ENCODE measurements at regions not wholly inside any gene's neighbourhood (a gene's known extent, or its start where the extent isn't known, plus 50 kb on each side); places are given as distances from the start of the nearest gene placed in this dataset.

DNA sequence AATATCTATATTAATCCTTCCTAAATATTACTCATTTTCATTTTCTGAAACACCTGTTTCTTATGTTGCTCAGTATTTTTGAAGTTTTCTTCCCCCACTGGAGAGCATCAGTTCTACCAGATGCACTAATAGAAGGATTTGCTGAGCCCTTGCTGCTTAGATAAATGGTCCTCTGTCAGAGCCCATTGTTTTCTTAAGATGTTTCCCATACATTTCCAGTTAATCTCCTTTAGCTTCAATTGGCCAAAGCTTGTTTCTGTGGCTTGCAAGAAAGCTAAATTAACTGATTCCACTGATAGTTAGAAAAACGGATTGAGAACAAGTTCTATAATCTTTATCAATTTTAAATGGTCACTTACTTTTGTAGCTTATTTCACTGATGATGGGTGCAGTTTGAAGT is 1425.5 kb downstream of the PCDH18 start:
- Histone ChIP-seq H3K4me3 (ENCODE audit: low read depth, low read length) (no peak overlapping the region), H2AFZ (ENCODE audit: low read length, unreplicated experiment) (no peak overlapping the region), H3K79me2 (ENCODE audit: control insufficient read depth, insufficient read depth, low read length, unreplicated experiment) (no peaks in the 10 kb centered on the region), H3K27me3 (ENCODE audit: insufficient read depth, low read length) (no peaks in the 10 kb centered on the region), H3K36me3 (ENCODE audit: insufficient read depth, low read length) (no peaks in the 10 kb centered on the region), H3K27ac (ENCODE audit: low read depth, low read length) (no peak overlapping the region), H3K4me1 (ENCODE audit: control insufficient read depth, insufficient read depth, low read length, unreplicated experiment) (no peaks in the 10 kb centered on the region)

DNA sequence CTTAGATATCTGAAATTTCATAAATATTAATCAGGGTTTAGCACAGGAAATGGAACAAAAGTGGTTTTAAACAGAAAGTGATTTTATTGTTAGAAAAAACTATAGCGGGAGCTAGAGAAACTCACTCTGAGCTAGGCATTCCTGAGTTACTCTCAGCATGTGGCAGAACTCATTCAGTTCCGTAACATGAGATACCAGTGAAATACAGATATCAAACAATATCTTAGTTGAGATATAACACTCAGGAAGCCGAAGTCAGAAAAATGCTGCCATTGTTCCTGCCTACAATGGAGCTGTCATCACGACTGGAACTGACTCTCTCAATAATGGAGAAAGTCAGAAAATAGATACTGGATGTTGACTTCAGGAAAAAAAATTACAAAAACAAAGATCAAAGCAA is 1428.7 kb downstream of the PCDH18 start:
- H3K27ac ChIP-seq (ENCODE audit: low read depth, low read length): no peak overlapping the region
- no peaks in the 10 kb centered on the region for H3K36me3 ChIP-seq (ENCODE audit: insufficient read depth, low read length)

DNA sequence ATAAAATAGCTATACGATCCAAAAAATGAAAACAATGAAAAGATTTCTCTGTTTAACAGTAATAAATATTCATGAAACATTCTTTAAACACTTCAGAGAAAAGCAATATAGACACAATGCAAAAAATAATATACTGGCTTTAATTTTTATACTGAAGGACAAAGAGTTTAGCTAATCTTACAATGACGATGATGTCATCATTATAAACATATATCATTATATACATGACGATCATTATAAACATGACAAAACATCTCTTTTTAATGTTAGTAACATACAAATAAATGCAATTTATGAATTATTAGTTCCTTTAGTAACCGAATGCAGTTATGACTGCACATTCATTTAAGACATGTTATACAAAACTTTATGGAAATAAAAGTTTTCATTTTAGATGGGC is 1434.6 kb downstream of the PCDH18 start:
- no peaks in the 10 kb centered on the region for H3K4me1 ChIP-seq (ENCODE audit: control insufficient read depth, insufficient read depth, low read length, unreplicated experiment)
- no peaks in the 10 kb centered on the region for H3K79me2 ChIP-seq (ENCODE audit: control insufficient read depth, insufficient read depth, low read length, unreplicated experiment)
- no peaks in the 10 kb centered on the region for H3K27me3 ChIP-seq (ENCODE audit: insufficient read depth, low read length)
- H3K27ac ChIP-seq (ENCODE audit: low read depth, low read length): no peak overlapping the region
- no peaks in the 10 kb centered on the region for H3K36me3 ChIP-seq (ENCODE audit: insufficient read depth, low read length)
- no peak overlapping the region for H3K4me3 ChIP-seq (ENCODE audit: low read depth, low read length)
- H2AFZ ChIP-seq (ENCODE audit: low read length, unreplicated experiment): no peak overlapping the region

More for the DNA sequence above, 1428.7 kb downstream of the PCDH18 start:
- no peak overlapping the region for H2AFZ ChIP-seq (ENCODE audit: low read length, unreplicated experiment)
- no peaks in the 10 kb centered on the region for H3K4me1 ChIP-seq (ENCODE audit: control insufficient read depth, insufficient read depth, low read length, unreplicated experiment)
- H3K4me3 ChIP-seq (ENCODE audit: low read depth, low read length): no peak overlapping the region
- H3K27me3 ChIP-seq (ENCODE audit: insufficient read depth, low read length): no peaks in the 10 kb centered on the region
- H3K79me2 ChIP-seq (ENCODE audit: control insufficient read depth, insufficient read depth, low read length, unreplicated experiment): no peaks in the 10 kb centered on the region

DNA sequence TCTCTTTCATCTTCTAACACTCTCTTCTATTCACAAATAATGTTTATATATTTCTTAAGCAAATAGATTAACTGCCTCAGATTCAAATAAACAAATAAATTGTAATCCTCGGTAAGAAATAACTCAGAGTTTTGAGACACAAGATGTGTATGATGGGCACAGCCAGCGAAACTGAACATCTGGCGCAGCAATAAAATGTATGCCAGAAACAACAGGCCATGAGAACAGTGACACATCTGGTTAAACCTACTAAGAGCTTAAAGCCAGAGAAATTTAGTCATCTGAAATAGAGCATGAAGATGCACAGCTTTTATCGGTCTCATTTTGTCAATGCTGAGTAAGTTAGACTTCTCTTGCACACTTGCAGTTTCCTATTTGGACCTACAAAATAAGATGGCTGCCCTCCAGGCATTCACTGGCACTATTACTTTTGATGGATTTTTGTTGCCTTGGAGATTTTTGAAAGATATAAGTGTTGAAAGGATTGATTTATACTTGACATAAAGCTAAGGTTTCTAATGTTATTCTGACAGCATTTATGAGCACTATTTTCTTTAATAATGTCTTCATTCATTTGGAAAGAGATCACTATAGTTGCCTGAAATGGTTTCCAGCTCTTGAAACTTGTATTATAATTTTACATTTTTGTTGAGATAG is 1444.0 kb downstream of the PCDH18 start:
- Histone ChIP-seq H3K27me3 (ENCODE audit: insufficient read depth, low read length) (no peaks in the 10 kb centered on the region), H3K27ac (ENCODE audit: low read depth, low read length) (no peak overlapping the region), H3K4me1 (ENCODE audit: control insufficient read depth, insufficient read depth, low read length, unreplicated experiment) (no peaks in the 10 kb centered on the region), H3K4me3 (ENCODE audit: low read depth, low read length) (no peak overlapping the region), H3K79me2 (ENCODE audit: control insufficient read depth, insufficient read depth, low read length, unreplicated experiment) (no peaks in the 10 kb centered on the region), H3K36me3 (ENCODE audit: insufficient read depth, low read length) (no peaks in the 10 kb centered on the region), H2AFZ (ENCODE audit: low read length, unreplicated experiment) (no peak overlapping the region)

DNA sequence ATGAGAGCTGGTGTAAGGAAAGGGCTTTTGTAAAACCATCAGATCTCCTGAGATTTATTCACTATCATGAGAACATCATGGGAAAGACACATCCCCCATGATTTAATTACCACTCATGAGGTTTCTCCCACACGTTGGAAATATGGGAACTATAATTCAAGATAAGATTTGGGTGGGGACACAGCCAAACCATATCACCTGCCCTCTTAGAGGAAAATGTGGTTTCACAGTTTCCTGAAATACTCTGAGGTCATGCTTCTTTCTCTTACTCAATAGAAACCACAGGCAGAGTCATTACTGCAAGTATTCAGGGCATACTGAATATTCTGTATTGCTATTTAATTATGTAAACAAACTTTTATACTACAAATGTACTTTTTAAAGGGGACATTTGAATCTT is 1453.3 kb downstream of the PCDH18 start:
- H3K79me2 ChIP-seq (ENCODE audit: control insufficient read depth, insufficient read depth, low read length, unreplicated experiment): no peaks in the 10 kb centered on the region
- H3K4me3 ChIP-seq (ENCODE audit: low read depth, low read length): no peak overlapping the region
- H3K27ac ChIP-seq (ENCODE audit: low read depth, low read length): no peak overlapping the region
- no peaks in the 10 kb centered on the region for H3K27me3 ChIP-seq (ENCODE audit: insufficient read depth, low read length)
- H2AFZ ChIP-seq (ENCODE audit: low read length, unreplicated experiment): no peak overlapping the region
- H3K36me3 ChIP-seq (ENCODE audit: insufficient read depth, low read length): no peaks in the 10 kb centered on the region
- H3K4me1 ChIP-seq (ENCODE audit: control insufficient read depth, insufficient read depth, low read length, unreplicated experiment): no peaks in the 10 kb centered on the region

DNA sequence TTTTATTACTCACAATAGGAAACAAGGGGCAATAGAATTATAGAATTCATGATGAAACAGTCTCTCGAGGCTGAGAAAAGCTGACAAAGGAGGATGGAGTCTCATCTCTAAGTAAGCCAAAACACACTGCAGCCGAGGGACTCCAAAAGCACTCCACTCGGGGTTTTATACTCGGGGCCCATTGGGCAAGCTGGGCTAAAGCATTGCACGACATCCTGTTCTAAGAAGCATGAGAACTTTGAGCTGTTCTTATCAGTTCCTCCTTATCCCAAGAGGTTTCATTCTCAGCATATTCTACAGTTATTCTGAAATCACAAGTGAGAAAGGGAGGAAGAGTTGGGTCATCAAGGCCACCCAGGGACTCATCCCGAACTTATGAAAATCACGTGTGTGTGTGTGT is 1475.5 kb downstream of the PCDH18 start:
- no peak overlapping the region for H3K4me3 ChIP-seq (ENCODE audit: low read depth, low read length)
- H2AFZ ChIP-seq (ENCODE audit: low read length, unreplicated experiment): no peak overlapping the region
- H3K36me3 ChIP-seq (ENCODE audit: insufficient read depth, low read length): no peaks in the 10 kb centered on the region
- H3K4me1 ChIP-seq (ENCODE audit: control insufficient read depth, insufficient read depth, low read length, unreplicated experiment): no peaks in the 10 kb centered on the region
- H3K27ac ChIP-seq (ENCODE audit: low read depth, low read length): no peak overlapping the region
- H3K79me2 ChIP-seq (ENCODE audit: control insufficient read depth, insufficient read depth, low read length, unreplicated experiment): no peaks in the 10 kb centered on the region
- H3K27me3 ChIP-seq (ENCODE audit: insufficient read depth, low read length): no peaks in the 10 kb centered on the region

DNA sequence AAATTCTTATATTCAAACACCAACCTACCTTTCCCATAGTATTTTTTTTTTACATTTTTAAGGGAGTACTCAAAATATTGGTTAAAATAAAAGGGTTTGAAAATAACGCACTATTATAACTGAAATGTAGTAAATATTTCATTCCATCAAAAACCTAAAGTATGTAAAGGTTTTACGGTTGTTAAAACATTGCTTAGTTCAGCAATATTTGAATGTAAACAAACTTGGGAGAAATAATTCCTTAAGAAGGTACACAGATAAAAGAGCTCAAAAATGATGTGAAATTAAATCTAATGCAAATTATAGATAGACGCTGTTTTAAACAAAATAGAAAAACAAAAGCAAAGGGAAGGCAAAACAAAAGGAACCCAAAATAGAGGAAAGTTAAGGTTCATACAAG is 1476.9 kb downstream of the PCDH18 start:
- H2AFZ ChIP-seq (ENCODE audit: low read length, unreplicated experiment): no peak overlapping the region
- H3K4me1 ChIP-seq (ENCODE audit: control insufficient read depth, insufficient read depth, low read length, unreplicated experiment): no peaks in the 10 kb centered on the region
- no peak overlapping the region for H3K4me3 ChIP-seq (ENCODE audit: low read depth, low read length)
- H3K79me2 ChIP-seq (ENCODE audit: control insufficient read depth, insufficient read depth, low read length, unreplicated experiment): no peaks in the 10 kb centered on the region
- H3K27ac ChIP-seq (ENCODE audit: low read depth, low read length): no peak overlapping the region
- no peaks in the 10 kb centered on the region for H3K36me3 ChIP-seq (ENCODE audit: insufficient read depth, low read length)
- H3K27me3 ChIP-seq (ENCODE audit: insufficient read depth, low read length): no peaks in the 10 kb centered on the region

DNA sequence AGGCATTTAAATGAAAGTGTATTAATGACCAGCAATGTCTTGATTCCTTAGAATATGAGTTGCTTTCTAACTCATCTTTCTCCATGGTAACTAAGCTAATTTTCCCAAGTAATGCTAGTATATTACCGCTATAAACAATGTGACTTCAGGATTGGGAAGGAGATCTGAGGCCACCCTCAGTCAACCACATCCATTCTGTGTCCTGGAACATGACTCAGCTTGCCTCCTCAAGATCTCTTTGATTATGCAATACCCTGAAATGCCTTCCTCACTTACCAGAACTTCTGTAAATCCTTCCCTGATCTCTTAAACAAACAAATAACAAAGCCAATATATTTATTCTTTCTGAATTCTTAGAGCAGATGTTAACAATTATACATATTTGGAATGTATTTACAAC is 1495.5 kb downstream of the PCDH18 start:
- Histone ChIP-seq H3K36me3 (ENCODE audit: insufficient read depth, low read length) (no peaks in the 10 kb centered on the region), H3K27ac (ENCODE audit: low read depth, low read length) (no peak overlapping the region)

DNA sequence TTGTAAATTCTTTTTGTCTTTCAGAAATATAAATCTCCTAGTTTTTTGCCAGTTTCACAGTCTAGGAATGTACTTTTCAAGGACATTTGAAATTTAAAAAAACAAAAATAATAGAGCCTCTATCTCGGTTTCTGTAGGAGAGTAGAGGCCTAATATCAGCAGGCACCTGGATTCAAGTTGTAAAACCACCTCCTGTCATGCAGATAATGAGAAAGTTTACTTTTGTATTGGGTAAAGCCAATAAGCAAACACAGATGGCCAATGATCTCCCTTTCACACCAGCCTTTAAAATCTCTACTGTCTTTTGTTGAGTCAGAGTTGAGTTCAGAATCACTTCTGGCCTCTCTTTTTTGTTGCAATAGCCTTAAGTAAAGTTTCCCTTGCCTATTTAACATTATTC is 1499.9 kb downstream of the PCDH18 start:
- Histone ChIP-seq H3K79me2 (ENCODE audit: control insufficient read depth, insufficient read depth, low read length, unreplicated experiment) (no peaks in the 10 kb centered on the region), H3K27ac (ENCODE audit: low read depth, low read length) (no peak overlapping the region), H3K27me3 (ENCODE audit: insufficient read depth, low read length) (no peaks in the 10 kb centered on the region), H3K36me3 (ENCODE audit: insufficient read depth, low read length) (no peaks in the 10 kb centered on the region), H2AFZ (ENCODE audit: low read length, unreplicated experiment) (no peak overlapping the region), H3K4me3 (ENCODE audit: low read depth, low read length) (no peak overlapping the region), H3K4me1 (ENCODE audit: control insufficient read depth, insufficient read depth, low read length, unreplicated experiment) (no peaks in the 10 kb centered on the region)

More for the DNA sequence above, 1495.5 kb downstream of the PCDH18 start:
- no peak overlapping the region for H2AFZ ChIP-seq (ENCODE audit: low read length, unreplicated experiment)
- no peaks in the 10 kb centered on the region for H3K27me3 ChIP-seq (ENCODE audit: insufficient read depth, low read length)
- H3K4me1 ChIP-seq (ENCODE audit: control insufficient read depth, insufficient read depth, low read length, unreplicated experiment): no peaks in the 10 kb centered on the region
- no peak overlapping the region for H3K4me3 ChIP-seq (ENCODE audit: low read depth, low read length)
- no peaks in the 10 kb centered on the region for H3K79me2 ChIP-seq (ENCODE audit: control insufficient read depth, insufficient read depth, low read length, unreplicated experiment)

DNA sequence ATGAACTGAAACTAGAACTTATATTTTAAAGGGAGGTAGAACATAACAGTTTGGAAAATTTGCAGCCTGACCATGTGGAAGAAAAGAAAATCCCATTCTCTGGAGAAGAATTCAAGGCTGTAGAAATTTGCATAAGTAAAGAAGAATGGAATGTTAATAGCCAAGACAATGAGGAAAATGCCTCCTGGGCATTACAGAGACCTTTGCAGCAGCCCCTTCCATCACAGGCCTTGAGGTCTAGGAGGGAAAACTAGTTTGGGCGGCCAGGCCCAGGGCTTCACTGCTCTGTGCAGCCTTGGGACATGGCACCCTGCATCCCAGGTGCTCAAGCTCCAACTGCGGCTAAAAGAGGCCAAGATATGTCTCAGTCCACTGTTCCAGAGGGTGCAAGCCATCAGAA is 1506.8 kb downstream of the PCDH18 start:
- Histone ChIP-seq H3K4me3 (ENCODE audit: low read depth, low read length) (no peak overlapping the region), H2AFZ (ENCODE audit: low read length, unreplicated experiment) (no peak overlapping the region), H3K4me1 (ENCODE audit: control insufficient read depth, insufficient read depth, low read length, unreplicated experiment) (no peaks in the 10 kb centered on the region), H3K27me3 (ENCODE audit: insufficient read depth, low read length) (no peaks in the 10 kb centered on the region), H3K27ac (ENCODE audit: low read depth, low read length) (no peak overlapping the region), H3K79me2 (ENCODE audit: control insufficient read depth, insufficient read depth, low read length, unreplicated experiment) (no peaks in the 10 kb centered on the region), H3K36me3 (ENCODE audit: insufficient read depth, low read length) (no peaks in the 10 kb centered on the region)

DNA sequence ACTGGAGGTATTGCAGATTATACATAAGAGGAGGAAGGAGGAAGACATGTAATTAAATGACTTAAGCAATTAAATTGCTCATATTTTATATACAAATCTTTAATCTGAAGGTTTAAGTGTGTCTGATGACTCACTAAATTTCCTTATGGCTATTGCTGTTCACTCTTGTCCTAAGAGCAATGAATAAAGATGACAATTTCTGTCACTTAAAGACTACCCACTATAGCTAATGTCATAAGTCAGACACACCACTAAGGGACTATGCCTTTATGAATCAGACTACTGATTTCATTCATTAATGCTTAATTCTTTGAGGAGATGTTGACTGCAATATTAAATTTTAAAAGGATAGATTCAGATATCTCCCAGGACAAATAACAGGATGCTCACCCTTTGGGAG is 1514.7 kb downstream of the PCDH18 start:
- Histone ChIP-seq H3K4me3 (ENCODE audit: low read depth, low read length) (no peak overlapping the region), H3K36me3 (ENCODE audit: insufficient read depth, low read length) (no peaks in the 10 kb centered on the region), H2AFZ (ENCODE audit: low read length, unreplicated experiment) (no peak overlapping the region), H3K79me2 (ENCODE audit: control insufficient read depth, insufficient read depth, low read length, unreplicated experiment) (no peaks in the 10 kb centered on the region), H3K27ac (ENCODE audit: low read depth, low read length) (no peak overlapping the region), H3K27me3 (ENCODE audit: insufficient read depth, low read length) (no peaks in the 10 kb centered on the region), H3K4me1 (ENCODE audit: control insufficient read depth, insufficient read depth, low read length, unreplicated experiment) (no peaks in the 10 kb centered on the region)

All from ACC112 (cell line).